ENCODE measurements at regions not wholly inside any gene's neighbourhood (a gene's known extent, or its start where the extent isn't known, plus 50 kb on each side); places are given as distances from the start of the nearest gene placed in this dataset.
"Not testable (repeated sequence)": the region's sequence is repeated elsewhere in the genome, so short reads cannot be mapped to it uniquely, and the experiment has no call there.

- FAIRE-seq (no peak), DNase-seq (ENCODE audit: low spot score) (no peak)
Measured at GRCh38 chr7:118404211-118404610, 179.7 kb downstream of the ANKRD7 start.

GRCh38 chr7:118418433-118418832 is 193.9 kb downstream of the ANKRD7 start:
- FAIRE-seq, result no peak
- no peak for DNase-seq (ENCODE audit: low spot score)

- FAIRE-seq, result no peak
Measured at GRCh38 chr7:118420888-118421287, 196.4 kb downstream of the ANKRD7 start.

GRCh38 chr7:118429141-118429540 is 204.6 kb downstream of the ANKRD7 start:
- FAIRE-seq (no peak), DNase-seq (ENCODE audit: low spot score) (no peak)

More at GRCh38 chr7:118420888-118421287, 196.4 kb downstream of the ANKRD7 start:
- no peak for DNase-seq (ENCODE audit: low spot score)

DNA sequence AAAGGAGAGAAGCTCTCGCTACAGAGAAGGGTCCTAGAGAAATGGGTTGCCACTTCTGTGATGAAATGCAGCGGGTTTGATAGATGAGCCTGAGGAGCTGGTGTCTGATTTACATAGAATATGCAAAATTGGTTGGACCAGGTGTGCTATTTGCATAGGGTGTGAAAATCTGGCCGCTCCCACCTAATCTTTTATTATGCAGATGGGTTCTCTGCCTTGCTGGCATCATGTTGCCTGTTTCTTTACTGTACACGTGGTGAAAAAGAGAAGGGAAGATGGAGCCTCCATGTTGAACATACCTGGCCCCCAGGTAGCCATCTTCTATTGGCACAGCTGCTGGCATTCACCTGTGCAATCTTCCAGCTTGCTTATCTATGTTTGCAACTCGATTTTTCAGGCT is 212.2 kb downstream of the ANKRD7 start:
- FAIRE-seq (no peak), DNase-seq (ENCODE audit: low spot score) (no peak)

- DNase-seq (ENCODE audit: low spot score); FAIRE-seq: not testable (repeated sequence)
Measured at GRCh38 chr7:118449030-118449429, 224.5 kb downstream of the ANKRD7 start.

DNA sequence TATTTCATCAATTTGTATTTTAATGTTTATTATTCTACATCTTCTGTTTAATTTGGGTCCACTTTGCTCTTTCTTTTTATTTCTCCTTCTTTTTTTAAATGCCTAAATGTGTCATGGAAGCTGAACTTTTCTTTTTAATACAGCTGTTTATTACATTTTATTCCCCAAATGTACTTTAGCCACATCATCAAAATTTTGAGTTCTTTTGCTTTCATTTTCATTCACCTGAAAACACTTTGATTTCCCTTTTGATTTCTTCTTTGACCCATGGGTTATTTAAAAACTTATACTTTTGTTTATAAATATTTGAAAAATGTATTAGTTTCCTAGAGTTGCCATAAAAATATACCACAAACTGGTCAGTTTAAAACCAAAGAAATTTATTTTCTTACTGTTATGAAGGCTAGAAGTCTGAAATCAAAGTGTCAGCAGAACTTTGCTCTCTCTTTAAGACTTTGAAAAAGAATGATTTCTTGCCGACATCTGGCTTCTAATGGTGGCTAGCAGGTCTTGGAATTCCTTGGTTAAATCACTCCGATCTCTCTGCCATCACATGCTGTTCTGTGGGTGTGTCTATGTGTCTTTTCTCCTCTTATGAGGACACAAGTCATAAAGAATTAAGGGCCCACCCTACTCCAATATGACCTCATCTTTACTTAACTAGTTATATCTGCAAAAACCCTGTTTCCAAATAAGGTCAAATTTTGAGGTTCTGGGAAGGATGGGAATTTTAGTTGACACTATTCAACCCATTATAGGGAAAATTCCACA is 225.5 kb downstream of the ANKRD7 start:
- FAIRE-seq (no peak), DNase-seq (ENCODE audit: low spot score) (no peak)

GRCh38 chr7:118452128-118452527 is 227.6 kb downstream of the ANKRD7 start:
- no peak for DNase-seq (ENCODE audit: low spot score)

DNA sequence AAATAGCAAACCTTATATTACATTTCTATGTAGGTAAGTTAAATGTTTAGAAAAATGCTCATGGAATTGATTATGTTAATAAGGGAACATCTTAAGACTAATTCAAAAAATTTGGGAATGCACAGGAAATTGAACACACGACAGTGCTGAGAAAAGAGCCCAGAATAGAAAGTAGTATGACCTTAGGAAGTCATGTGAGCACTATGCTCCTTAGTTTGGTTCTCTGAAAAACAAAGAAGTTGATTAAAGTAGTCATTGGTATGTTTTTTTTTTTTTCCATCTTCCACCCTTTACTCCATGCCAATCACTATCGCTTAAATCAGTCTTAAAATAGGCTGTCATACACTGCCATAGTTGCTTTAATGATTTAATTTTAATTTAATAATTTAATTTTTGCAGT is 242.9 kb downstream of the ANKRD7 start:
- FAIRE-seq (no peak), DNase-seq (ENCODE audit: low spot score) (no peak)

More at GRCh38 chr7:118452128-118452527, 227.6 kb downstream of the ANKRD7 start:
- no peak for FAIRE-seq

DNA sequence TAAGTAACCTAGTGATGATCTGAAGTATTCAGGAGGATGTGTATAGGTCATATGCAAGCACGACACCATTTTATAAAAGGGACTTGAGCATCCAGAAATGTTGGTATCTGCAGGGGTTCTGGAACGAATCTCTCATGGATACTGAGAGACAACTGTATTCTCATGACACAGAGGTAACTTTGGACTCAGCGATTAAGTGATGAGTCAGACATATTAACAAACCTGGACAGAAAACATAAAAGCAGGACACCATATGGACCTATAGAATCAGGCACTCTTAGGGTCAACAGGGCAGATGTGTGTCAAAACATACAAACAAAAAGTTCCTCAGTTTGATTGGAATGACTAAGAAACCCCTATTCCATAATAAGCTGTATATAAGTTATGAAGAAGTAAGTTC is 248.1 kb downstream of the ANKRD7 start:
- DNase-seq (ENCODE audit: low spot score) (no peak), FAIRE-seq (no peak)

GRCh38 chr7:118473271-118473670 is 248.8 kb downstream of the ANKRD7 start:
- FAIRE-seq (no peak), DNase-seq (ENCODE audit: low spot score) (no peak)

- DNase-seq (ENCODE audit: low spot score) (no peak), FAIRE-seq (no peak)
Measured at GRCh38 chr7:118476036-118476435, 251.5 kb downstream of the ANKRD7 start.

- DNase-seq (ENCODE audit: low spot score), result no peak
- no peak for FAIRE-seq
Measured at GRCh38 chr7:118477036-118477435, 252.5 kb downstream of the ANKRD7 start.

DNA sequence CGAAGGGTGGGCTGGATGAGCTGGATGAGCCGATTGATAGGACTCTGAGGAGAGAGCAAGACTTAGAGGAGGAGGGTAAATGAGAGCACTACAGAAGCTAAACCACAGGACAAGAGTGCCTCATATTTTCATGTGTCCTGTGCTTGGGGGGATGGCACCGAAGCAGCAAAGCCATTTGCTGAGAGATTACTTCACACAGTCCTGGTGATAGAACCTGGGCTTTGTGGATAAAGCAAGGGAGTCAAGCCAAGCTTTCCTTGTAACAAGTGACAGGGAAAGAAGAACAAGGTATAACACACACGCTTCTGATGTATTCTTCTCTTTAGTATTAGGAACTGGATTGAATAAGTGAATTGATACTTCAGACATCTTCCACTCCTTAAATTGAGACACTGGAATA is 253.7 kb downstream of the ANKRD7 start:
- DNase-seq (ENCODE audit: low spot score) (no peak), FAIRE-seq (no peak)

GRCh38 chr7:118478931-118479330 is 254.4 kb downstream of the ANKRD7 start:
- DNase-seq (ENCODE audit: low spot score) (no peak), FAIRE-seq (no peak)

DNA sequence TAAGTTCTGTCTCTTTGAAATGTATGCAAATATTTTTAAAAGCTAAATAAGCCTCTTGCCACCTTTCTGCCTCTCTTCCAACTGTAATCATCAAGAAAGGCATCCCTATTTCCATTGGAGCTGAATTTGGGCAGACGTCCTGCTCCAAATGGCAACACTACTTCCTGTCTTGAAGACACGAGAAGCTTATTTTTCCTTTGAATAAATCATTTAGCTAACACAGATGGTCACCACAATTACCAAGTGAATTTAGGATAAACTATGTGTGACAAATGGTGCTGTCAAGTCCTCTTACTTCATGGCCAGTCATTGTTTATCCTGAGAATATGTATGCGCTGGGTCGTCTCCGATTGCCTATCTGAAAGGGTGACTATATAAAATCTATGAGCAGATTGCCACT is 268.0 kb downstream of the ANKRD7 start:
- DNase-seq (ENCODE audit: low spot score) (no peak), FAIRE-seq (no peak)

- FAIRE-seq (no peak), DNase-seq (ENCODE audit: low spot score) (no peak)
Measured at GRCh38 chr7:118496138-118496644, 271.7 kb downstream of the ANKRD7 start.

- DNase-seq (ENCODE audit: low spot score) (no peak), FAIRE-seq (no peak)
Measured at GRCh38 chr7:118502235-118502634, 277.7 kb downstream of the ANKRD7 start.

DNA sequence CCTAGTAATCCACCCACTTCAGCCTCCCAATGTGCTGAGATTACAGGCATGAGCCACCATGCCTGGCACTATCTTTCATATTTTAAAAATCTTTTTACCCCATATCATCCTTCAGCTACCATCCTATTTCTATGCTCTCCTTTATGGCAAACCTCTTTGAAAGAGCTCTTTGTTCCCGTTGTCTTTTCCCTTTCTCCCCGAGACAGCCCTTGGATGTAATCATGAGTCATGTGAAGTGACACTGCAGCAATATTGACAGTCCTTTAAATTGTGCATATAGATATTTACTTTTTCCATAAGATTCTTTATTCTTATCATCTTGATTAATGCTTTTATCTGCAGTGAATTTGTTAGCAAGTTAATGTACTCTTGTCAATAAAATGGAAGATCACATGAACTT is 286.6 kb downstream of the ANKRD7 start:
- FAIRE-seq (no peak), DNase-seq (ENCODE audit: low spot score) (no peak)

- DNase-seq (ENCODE audit: low spot score) (peak; percentile 3), FAIRE-seq (no peak)
Measured at GRCh38 chr7:118517275-118517674, 292.8 kb downstream of the ANKRD7 start.

GRCh38 chr7:118525020-118525419 is 300.5 kb downstream of the ANKRD7 start:
- FAIRE-seq (no peak), DNase-seq (ENCODE audit: low spot score) (no peak)

- DNase-seq (ENCODE audit: low spot score), result no peak
- no peak for FAIRE-seq
Measured at GRCh38 chr7:118531566-118531965, 307.1 kb downstream of the ANKRD7 start.

DNA sequence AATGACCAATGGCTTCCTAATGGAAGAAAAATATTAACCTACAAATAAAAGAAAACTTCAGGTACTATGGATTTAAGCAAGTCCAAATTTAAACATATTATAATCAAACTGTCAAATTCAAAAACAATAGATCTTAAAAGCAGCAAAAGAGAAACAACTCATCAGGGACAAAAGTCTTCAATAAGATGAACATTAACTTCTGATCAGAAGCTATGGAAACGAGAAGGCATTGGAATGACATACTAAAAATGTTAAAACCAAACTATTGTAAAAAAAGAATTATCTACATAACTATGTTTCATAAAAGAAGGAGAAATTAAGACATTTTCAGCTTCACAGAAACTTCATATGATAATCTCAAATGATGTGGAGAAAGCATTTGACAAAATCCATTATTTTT is 334.7 kb downstream of the ANKRD7 start:
- DNase-seq (ENCODE audit: low spot score) (no peak), FAIRE-seq (no peak)
